ENCODE measurements at regions not wholly inside any gene's neighbourhood (a gene's known extent, or its start where the extent isn't known, plus 50 kb on each side); places are given as distances from the start of the nearest gene placed in this dataset.

- TF ChIP-seq POLR2A (IDR thresholded peaks at IDR 0.05; ENCODE audit: extremely low read depth, insufficient read length) = no peak
- peak; percentile 95 for TF ChIP-seq CTCF (IDR thresholded peaks at IDR 0.05; ENCODE audit: low read depth, low read length)
- peak; percentile 95 for TF ChIP-seq MAX (IDR thresholded peaks at IDR 0.05; ENCODE audit: low read depth, low read length)
- TF ChIP-seq MYC (IDR thresholded peaks at IDR 0.05; ENCODE audit: low read depth, low read length) = peak; percentile 92
- H3K4me3 ChIP-seq (ENCODE audit: low read depth, low read length) = no peak overlapping the region
- peak; percentile 78 for DNase-seq (ENCODE audit: low read depth)
Observed at GRCh38 chr12:131608740-131609690, 101.9 kb upstream of the SFSWAP start.

GRCh38 chr12:131609762-131610161 is 101.1 kb upstream of the SFSWAP start:
- H3K4me3 ChIP-seq (ENCODE audit: low read depth, low read length) = no peak overlapping the region
- no peak for DNase-seq (ENCODE audit: low read depth)
- TF ChIP-seq POLR2A (IDR thresholded peaks at IDR 0.05; ENCODE audit: extremely low read depth, insufficient read length) (no peak), MYC (IDR thresholded peaks at IDR 0.05; ENCODE audit: low read depth, low read length) (no peak), CTCF (IDR thresholded peaks at IDR 0.05; ENCODE audit: low read depth, low read length) (no peak), MAX (IDR thresholded peaks at IDR 0.05; ENCODE audit: low read depth, low read length) (no peak)

GRCh38 chr12:131610181-131610580 is 100.7 kb upstream of the SFSWAP start:
- H3K4me3 ChIP-seq (ENCODE audit: low read depth, low read length) = no peak overlapping the region
- DNase-seq (ENCODE audit: low read depth) = no peak
- no peak for TF ChIP-seq MAX (IDR thresholded peaks at IDR 0.05; ENCODE audit: low read depth, low read length)
- no peak for TF ChIP-seq CTCF (IDR thresholded peaks at IDR 0.05; ENCODE audit: low read depth, low read length)

GRCh38 chr12:131610891-131611290 is 100.0 kb upstream of the SFSWAP start:
- no peak overlapping the region for H3K4me3 ChIP-seq (ENCODE audit: low read depth, low read length)
- DNase-seq (ENCODE audit: low read depth) = no peak
- TF ChIP-seq MYC (IDR thresholded peaks at IDR 0.05; ENCODE audit: low read depth, low read length) = no peak
- TF ChIP-seq CTCF (IDR thresholded peaks at IDR 0.05; ENCODE audit: low read depth, low read length) = no peak
- no peak for TF ChIP-seq POLR2A (IDR thresholded peaks at IDR 0.05; ENCODE audit: extremely low read depth, insufficient read length)

GRCh38 chr12:131611416-131612091 is 99.3 kb upstream of the SFSWAP start:
- TF ChIP-seq POLR2A (IDR thresholded peaks at IDR 0.05; ENCODE audit: extremely low read depth, insufficient read length) (no peak), MAX (IDR thresholded peaks at IDR 0.05; ENCODE audit: low read depth, low read length) (no peak), CTCF (IDR thresholded peaks at IDR 0.05; ENCODE audit: low read depth, low read length) (no peak), MYC (IDR thresholded peaks at IDR 0.05; ENCODE audit: low read depth, low read length) (no peak)
- no peak overlapping the region for H3K4me3 ChIP-seq (ENCODE audit: low read depth, low read length)
- DNase-seq (ENCODE audit: low read depth) = no peak

All from NB4 (cell line).